Panc1 (cell line): ENCODE measurements at regions not wholly inside any gene's neighbourhood (a gene's known extent, or its start where the extent isn't known, plus 50 kb on each side); places are given as distances from the start of the nearest gene placed in this dataset.

Experiments used
- ATAC-seq: fragments of 200-7000 bp; cut with Tn5 transposase; 2 replicates; pipeline ENCODE4 v1.9.1; 2020; ENCODE audit warnings: mild to moderate bottlenecking, moderate library complexity
- BruUV-seq: library from RNA; stranded (reverse); fragments of 400-500 nt; replicated peaks from 2 replicates; lab custom pipeline; 2021; lab: Mats Ljungman, UMichigan
- CTCF ChIA-PET: fragments of 300-600 bp; sonication (Branson Sonifier 250); formaldehyde crosslinking; loops from one replicate; lab custom pipeline; 2022; ENCODE audit warnings: antibody characterized with exemption; lab: Charles Lee
- POLR2A ChIA-PET: fragments of 300-600 bp; sonication (Branson Sonifier 250); formaldehyde crosslinking; loops from one replicate; lab custom pipeline; 2022; ENCODE audit warnings: antibody characterized with exemption; lab: Charles Lee
- DNase-seq: peaks from one replicate; pipeline ENCODE4 v3.0.0-alpha.2; 2010; ENCODE audit warnings: low read depth, low spot score
- H3K27ac ChIP-seq: 2 replicates; pipeline ENCODE4 v1.5.1; 2011; ENCODE audit warnings: mild to moderate bottlenecking, low read length, inconsistent platforms
- H3K27me3 ChIP-seq: fragments of 200-500 bp; sonication (Bioruptor generic); 2 replicates; pipeline ENCODE4 v1.6.0; 2014; ENCODE audit warnings: low read length, inconsistent platforms; ENCODE audit not compliant: control insufficient read depth, insufficient read depth
- H3K36me3 ChIP-seq: fragments of 200-500 bp; sonication (Bioruptor generic); 2 replicates; pipeline ENCODE4 v1.5.1; 2014; ENCODE audit warnings: inconsistent platforms, mild to moderate bottlenecking, low read length, moderate library complexity; ENCODE audit not compliant: control insufficient read depth, insufficient read depth
- H3K4me1 ChIP-seq: 2 replicates; pipeline ENCODE4 v1.5.1; 2011; ENCODE audit warnings: inconsistent platforms, mild to moderate bottlenecking, low read length, moderate library complexity; ENCODE audit not compliant: control insufficient read depth, insufficient read depth
- H3K4me3 ChIP-seq, 2 experiments: 2 replicates each; pipeline ENCODE4 v1.5.1; 2011 to 2012; ENCODE audit warnings: low read depth in 2 of 2, low read length in 2 of 2, mild to moderate bottlenecking in 2 of 2, inconsistent platforms in 1 of 2, moderate library complexity in 1 of 2
- H3K9me3 ChIP-seq: fragments of 200-500 bp; sonication (Bioruptor generic); 2 replicates; pipeline ENCODE4 v1.5.1; 2014; ENCODE audit warnings: low read depth, mild to moderate bottlenecking, inconsistent platforms, low read length, moderate library complexity; ENCODE audit not compliant: control insufficient read depth, insufficient read depth
- CTCF ChIP-seq: fragments of 450-650 bp; IDR thresholded peaks from 2 replicates; pipeline ENCODE4 v1.5.1; 2017; ENCODE audit warnings: mild to moderate bottlenecking
- POLR2AphosphoS5 ChIP-seq: IDR thresholded peaks from 2 replicates; pipeline ENCODE4 v1.6.1; 2012; ENCODE audit warnings: mild to moderate bottlenecking, low read depth, low read length, moderate library complexity
- REST ChIP-seq, 2 experiments: IDR thresholded peaks; 2 replicates each; pipeline ENCODE4 v1.6.1; 2011 to 2012; ENCODE audit warnings: low read depth in 2 of 2, control low read depth in 1 of 2, low read length in 1 of 2, mild to moderate bottlenecking in 1 of 2, moderate library complexity in 1 of 2; ENCODE audit not compliant: insufficient read depth in 1 of 2
- SIN3A ChIP-seq: IDR thresholded peaks from 2 replicates; pipeline ENCODE4 v1.6.1; 2012; ENCODE audit warnings: low read depth, mild to moderate bottlenecking, low read length, moderate library complexity, borderline replicate concordance; ENCODE audit not compliant: insufficient read depth
- TCF7L2 ChIP-seq: IDR thresholded peaks from 2 replicates; pipeline ENCODE4 v1.6.1; 2011; ENCODE audit warnings: mild to moderate bottlenecking, low read depth, low read length, inconsistent platforms
- in situ Hi-C: cut with HindIII; loops from 2 replicates; pipeline ENCODE4 v1.10.0; 2016; ENCODE audit warnings: low sequenced_read_pairs, low pct_unique_long_range_greater_than_20kb
- intact Hi-C: fragments of 100-400 bp; cut with micrococcal nuclease; formaldehyde crosslinking; loops from one replicate; pipeline ENCODE4 v1.10.0; 2022; ENCODE audit not compliant: unreplicated experiment

GRCh38 chr10:10618139-10618538 is 399.5 kb upstream of the CELF2 start:
- no TSS peak for BruUV-seq
- CTCF ChIA-PET: no interaction called here
- Histone ChIP-seq H3K9me3 (no peaks in the 10 kb centered on the region), H3K27me3 (no peaks in the 10 kb centered on the region), H3K4me3 (no peak overlapping the region), H3K27ac (no peak overlapping the region), H3K4me1 (no peaks in the 10 kb centered on the region), H3K36me3 (no peaks in the 10 kb centered on the region)
- in situ Hi-C loops: no loop called here
- intact Hi-C loops: no loop called here
- TF ChIP-seq TCF7L2 (no peak), SIN3A (no peak), REST (IDR thresholded peaks at IDR 0.05; ENCODE audit: insufficient read depth in 1 of 2, low read depth in 2 of 2, low read length in 1 of 2) (no peak), POLR2AphosphoS5 (no peak), CTCF (no peak)
- no peak for ATAC-seq
- no peak for DNase-seq
- POLR2A ChIA-PET: no interaction called here

GRCh38 chr10:10623958-10624566 is 393.6 kb upstream of the CELF2 start:
- ChIA-PET CTCF (no interaction called here), POLR2A (no interaction called here)
- H3K27me3 ChIP-seq: no peaks in the 10 kb centered on the region
- no peak for DNase-seq
- no peaks in the 10 kb centered on the region for H3K9me3 ChIP-seq
- intact Hi-C loops (no loop called here), in situ Hi-C loops (no loop called here)
- BruUV-seq: no TSS peak
- no peak overlapping the region for H3K4me3 ChIP-seq
- H3K4me1 ChIP-seq: no peaks in the 10 kb centered on the region
- no peak for TF ChIP-seq TCF7L2
- no peak for TF ChIP-seq POLR2AphosphoS5
- no peak for TF ChIP-seq CTCF
- TF ChIP-seq REST (IDR thresholded peaks at IDR 0.05; ENCODE audit: insufficient read depth in 1 of 2, low read depth in 2 of 2, low read length in 1 of 2): no peak
- TF ChIP-seq SIN3A: no peak
- ATAC-seq: no peak
- H3K36me3 ChIP-seq: no peaks in the 10 kb centered on the region
- H3K27ac ChIP-seq: no peak overlapping the region
